Chondrocyte (in vitro differentiated cells): ENCODE measurements at regions not wholly inside any gene's neighbourhood (a gene's known extent, or its start where the extent isn't known, plus 50 kb on each side); places are given as distances from the start of the nearest gene placed in this dataset.

Experiments
- DNase-seq: peaks from one replicate; pipeline ENCODE4 v3.0.0; 2021; ENCODE audit warnings: mixed read lengths, low spot score
- H3K27ac Mint-ChIP-seq: one replicate; pipeline ENCODE4 v1.8.0; 2021; ENCODE audit warnings: mild to moderate bottlenecking, moderate library complexity, mixed read lengths; ENCODE audit not compliant: unreplicated experiment
- H3K27me3 Mint-ChIP-seq: 2 replicates; pipeline ENCODE4 v1.8.0; 2021; ENCODE audit warnings: low read depth, mixed read lengths
- H3K36me3 Mint-ChIP-seq: 2 replicates; pipeline ENCODE4 v1.8.0; 2021; ENCODE audit warnings: low read depth, mixed read lengths
- H3K4me1 Mint-ChIP-seq: 2 replicates; pipeline ENCODE4 v1.8.0; 2021; ENCODE audit warnings: low read depth, mild to moderate bottlenecking, mixed read lengths
- H3K4me3 Mint-ChIP-seq: one replicate; pipeline ENCODE4 v1.8.0; 2021; ENCODE audit warnings: mild to moderate bottlenecking, moderate library complexity, mixed read lengths; ENCODE audit not compliant: unreplicated experiment
- H3K9me3 Mint-ChIP-seq: 2 replicates; pipeline ENCODE4 v1.8.0; 2021; ENCODE audit warnings: low read depth, mixed read lengths
- CTCF ChIP-seq: fragments of 200-600 bp; sonication (generic); IDR thresholded peaks from 2 replicates; pipeline ENCODE4 v1.5.0; 2021; ENCODE audit warnings: antibody characterized with exemption, mild to moderate bottlenecking, moderate library complexity

GRCh38 chr9:91144769-91145168 is 216.9 kb downstream of the AUH start:
- Mint-ChIP-seq H3K4me3 (no peak overlapping the region), H3K9me3 (peaks cover 2% of the 10 kb centered on the region), H3K4me1 (no peaks in the 10 kb centered on the region), H3K36me3 (no peaks in the 10 kb centered on the region), H3K27ac (no peak overlapping the region), H3K27me3 (no peaks in the 10 kb centered on the region)
- no peak for TF ChIP-seq CTCF
- no peak for DNase-seq

- peaks cover under 1% of the 10 kb centered on the region for H3K4me1 Mint-ChIP-seq
- TF ChIP-seq CTCF = no peak
- no peaks in the 10 kb centered on the region for H3K27me3 Mint-ChIP-seq
- H3K36me3 Mint-ChIP-seq = no peaks in the 10 kb centered on the region
- no peak overlapping the region for H3K4me3 Mint-ChIP-seq
- no peak overlapping the region for H3K27ac Mint-ChIP-seq
- DNase-seq = no peak
- peaks cover 2% of the 10 kb centered on the region for H3K9me3 Mint-ChIP-seq
Measured at GRCh38 chr9:91145496-91145895, 216.2 kb downstream of the AUH start.

- no peak overlapping the region for H3K27ac Mint-ChIP-seq
- peaks cover 11% of the 10 kb centered on the region for H3K4me1 Mint-ChIP-seq
- no peak overlapping the region for H3K4me3 Mint-ChIP-seq
- no peaks in the 10 kb centered on the region for H3K36me3 Mint-ChIP-seq
- no peak for TF ChIP-seq CTCF
- DNase-seq = no peak
- peaks cover 2% of the 10 kb centered on the region for H3K9me3 Mint-ChIP-seq
- H3K27me3 Mint-ChIP-seq = no peaks in the 10 kb centered on the region
Measured at GRCh38 chr9:91146391-91147019, 215.2 kb downstream of the AUH start.

GRCh38 chr9:91147079-91147708 is 214.5 kb downstream of the AUH start:
- no peaks in the 10 kb centered on the region for H3K36me3 Mint-ChIP-seq
- no peaks in the 10 kb centered on the region for H3K27me3 Mint-ChIP-seq
- DNase-seq = no peak
- H3K9me3 Mint-ChIP-seq = peaks cover 2% of the 10 kb centered on the region
- H3K27ac Mint-ChIP-seq = no peak overlapping the region
- H3K4me1 Mint-ChIP-seq = peaks cover 14% of the 10 kb centered on the region
- no peak for TF ChIP-seq CTCF
- H3K4me3 Mint-ChIP-seq = no peak overlapping the region

- H3K9me3 Mint-ChIP-seq = peaks cover 2% of the 10 kb centered on the region
- no peak overlapping the region for H3K27ac Mint-ChIP-seq
- no peak for DNase-seq
- no peak overlapping the region for H3K4me3 Mint-ChIP-seq
- H3K4me1 Mint-ChIP-seq = peaks cover 14% of the 10 kb centered on the region
- no peaks in the 10 kb centered on the region for H3K27me3 Mint-ChIP-seq
- no peak for TF ChIP-seq CTCF
- H3K36me3 Mint-ChIP-seq = no peaks in the 10 kb centered on the region
Measured at GRCh38 chr9:91148306-91148705, 213.4 kb downstream of the AUH start.
